ENCODE measurements at regions not wholly inside any gene's neighbourhood (a gene's known extent, or its start where the extent isn't known, plus 50 kb on each side); places are given as distances from the start of the nearest gene placed in this dataset.

DNA sequence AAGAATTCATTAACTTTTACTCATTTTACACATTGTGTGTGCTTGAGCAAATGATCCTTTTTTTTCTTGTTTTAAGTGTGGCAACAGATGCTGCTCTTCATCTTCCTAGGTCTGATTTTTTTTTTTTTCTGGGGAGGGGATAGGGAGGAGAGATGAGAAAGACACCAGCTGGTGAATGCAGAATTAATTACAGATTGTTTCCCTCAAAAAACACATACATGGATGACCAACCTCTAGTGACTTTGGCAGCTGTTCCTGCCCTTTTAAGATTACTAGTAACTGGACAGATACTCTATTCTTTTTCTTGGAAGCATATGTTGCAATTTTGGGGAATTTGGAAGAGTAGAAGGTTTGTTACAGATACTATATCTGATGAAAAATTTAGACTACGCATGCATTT is 103.6 kb upstream of the MYO16 start:
- TF ChIP-seq CTCF (IDR thresholded peaks at IDR 0.05) (no peak), POLR2AphosphoS5 (IDR thresholded peaks at IDR 0.05) (no peak)
